CD4-positive, alpha-beta T cell treated with Interleukin-6 for 4 hours (primary cell): ENCODE measurements at regions not wholly inside any gene's neighbourhood (a gene's known extent, or its start where the extent isn't known, plus 50 kb on each side); places are given as distances from the start of the nearest gene placed in this dataset.
"Not testable (repeated sequence)": the region's sequence is repeated elsewhere in the genome, so short reads cannot be mapped to it uniquely, and the experiment has no call there.

ENCODE experiments used
- DNase-seq: peaks from one replicate; pipeline ENCODE4 v3.0.0-alpha.2; 2020; ENCODE audit warnings: mixed read lengths

GRCh38 chr5:159543326-159543725 is 213.0 kb upstream of the IL12B start:
- no peak for DNase-seq

- DNase-seq = no peak
Observed at GRCh38 chr5:159545156-159545555, 214.9 kb upstream of the IL12B start.

- DNase-seq = no peak
Observed at GRCh38 chr5:159547466-159548195, 217.3 kb upstream of the IL12B start.

GRCh38 chr5:159548517-159548916 is 218.2 kb upstream of the IL12B start:
- no peak for DNase-seq

DNA sequence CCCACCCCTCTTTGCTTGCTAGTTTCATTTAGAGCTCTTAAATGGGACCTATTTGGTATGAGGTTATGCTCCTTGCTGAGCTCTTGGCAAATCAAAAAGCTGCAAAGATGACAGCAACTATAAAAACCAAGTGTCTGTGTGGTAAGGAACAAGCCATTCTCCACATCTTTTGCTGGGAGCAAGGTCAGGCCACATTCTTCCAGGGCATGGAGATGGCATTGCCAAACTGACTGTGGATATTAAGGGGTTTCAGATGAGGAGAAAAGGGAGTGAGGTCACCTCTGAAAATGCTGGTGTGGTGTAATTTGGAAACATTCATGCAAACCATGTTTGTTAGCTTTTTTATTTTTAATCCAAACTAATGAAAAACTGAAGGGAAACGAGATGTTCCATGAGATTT is 218.8 kb upstream of the IL12B start:
- DNase-seq = no peak

- DNase-seq = no peak
Observed at GRCh38 chr5:159550951-159551350, 220.7 kb upstream of the IL12B start.

GRCh38 chr5:159552751-159553150 is 222.5 kb upstream of the IL12B start:
- DNase-seq = no peak

DNA sequence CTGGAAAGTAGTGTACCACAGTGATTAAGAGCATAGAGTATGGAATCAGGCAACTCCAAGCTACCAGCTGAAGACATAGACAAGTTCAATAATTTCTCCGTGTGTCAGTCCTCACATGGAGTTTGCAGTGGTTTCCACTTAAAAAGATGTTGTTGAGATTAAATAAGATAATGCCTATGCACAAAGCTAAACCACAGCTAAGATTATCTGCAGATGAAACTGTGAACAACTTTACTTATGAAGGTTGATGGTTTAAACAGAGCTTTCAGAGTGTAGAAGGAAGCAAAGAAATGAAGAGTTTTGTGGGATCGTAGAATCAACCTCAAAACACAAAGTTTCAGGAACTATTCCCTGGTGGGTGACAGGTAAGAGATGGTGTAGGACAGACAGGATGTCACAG is 223.5 kb upstream of the IL12B start:
- DNase-seq = no peak

DNA sequence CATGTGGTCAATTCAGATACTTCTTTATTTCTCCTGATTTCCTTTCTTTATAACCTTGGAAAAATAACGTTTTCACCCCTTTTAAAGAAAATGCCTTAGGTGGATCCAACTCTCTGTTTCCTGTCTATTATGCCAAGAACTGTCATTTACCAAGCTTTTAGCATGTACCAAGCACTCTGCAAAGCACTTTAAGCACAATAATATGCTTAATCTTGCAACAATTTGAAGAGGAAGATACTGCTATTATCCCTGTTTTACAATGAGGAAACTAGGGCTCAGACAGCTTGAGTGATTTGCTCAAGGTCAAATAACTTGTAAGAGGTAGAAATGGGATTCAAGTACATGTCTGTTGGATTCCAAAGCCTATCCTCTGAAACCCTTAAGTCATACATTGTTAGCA is 224.8 kb upstream of the IL12B start:
- no peak for DNase-seq

DNA sequence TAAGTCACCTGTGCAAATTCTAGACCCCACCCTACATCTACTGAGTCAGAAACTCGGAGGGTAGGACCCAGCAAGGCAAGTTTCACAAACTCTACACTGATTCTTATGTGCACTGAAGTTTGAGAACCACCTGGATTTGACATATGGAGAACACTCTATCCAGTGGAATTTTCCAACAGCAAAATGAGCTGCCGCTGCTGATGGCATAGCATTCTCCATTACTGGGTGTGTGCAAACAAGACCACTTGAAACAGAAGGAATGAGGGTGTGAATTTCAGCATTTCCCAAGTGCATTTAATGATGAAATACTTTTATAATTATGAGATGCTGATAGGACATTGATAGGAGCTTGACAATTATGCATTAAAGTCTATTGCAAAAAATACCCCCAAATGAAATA is 229.1 kb upstream of the IL12B start:
- DNase-seq = no peak

DNA sequence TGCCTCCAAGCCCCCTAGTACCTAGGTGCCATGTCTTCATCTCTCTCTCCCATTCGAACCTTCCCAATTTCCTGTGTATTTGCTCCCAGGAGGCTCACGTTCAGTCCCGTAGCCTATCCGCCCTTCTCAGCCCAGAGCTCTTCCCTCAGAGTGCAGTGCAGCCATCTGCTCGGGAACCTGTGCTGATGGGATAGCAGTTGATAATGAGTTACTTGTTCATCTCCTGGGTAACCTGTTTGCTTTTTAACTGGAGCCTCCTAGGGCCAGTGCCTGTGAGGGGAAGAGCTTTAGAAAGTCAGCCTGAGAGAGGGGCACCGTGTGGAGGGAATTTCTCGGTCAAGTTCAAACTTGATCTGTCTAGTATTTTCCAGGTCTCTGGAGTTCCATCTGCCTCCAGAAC is 229.8 kb upstream of the IL12B start:
- no peak for DNase-seq

GRCh38 chr5:159564031-159564430 is 233.7 kb upstream of the IL12B start:
- DNase-seq = no peak

- no peak for DNase-seq
Observed at GRCh38 chr5:159566832-159567231, 236.5 kb upstream of the IL12B start.

GRCh38 chr5:159567461-159567860 is 237.2 kb upstream of the IL12B start:
- no peak for DNase-seq

DNA sequence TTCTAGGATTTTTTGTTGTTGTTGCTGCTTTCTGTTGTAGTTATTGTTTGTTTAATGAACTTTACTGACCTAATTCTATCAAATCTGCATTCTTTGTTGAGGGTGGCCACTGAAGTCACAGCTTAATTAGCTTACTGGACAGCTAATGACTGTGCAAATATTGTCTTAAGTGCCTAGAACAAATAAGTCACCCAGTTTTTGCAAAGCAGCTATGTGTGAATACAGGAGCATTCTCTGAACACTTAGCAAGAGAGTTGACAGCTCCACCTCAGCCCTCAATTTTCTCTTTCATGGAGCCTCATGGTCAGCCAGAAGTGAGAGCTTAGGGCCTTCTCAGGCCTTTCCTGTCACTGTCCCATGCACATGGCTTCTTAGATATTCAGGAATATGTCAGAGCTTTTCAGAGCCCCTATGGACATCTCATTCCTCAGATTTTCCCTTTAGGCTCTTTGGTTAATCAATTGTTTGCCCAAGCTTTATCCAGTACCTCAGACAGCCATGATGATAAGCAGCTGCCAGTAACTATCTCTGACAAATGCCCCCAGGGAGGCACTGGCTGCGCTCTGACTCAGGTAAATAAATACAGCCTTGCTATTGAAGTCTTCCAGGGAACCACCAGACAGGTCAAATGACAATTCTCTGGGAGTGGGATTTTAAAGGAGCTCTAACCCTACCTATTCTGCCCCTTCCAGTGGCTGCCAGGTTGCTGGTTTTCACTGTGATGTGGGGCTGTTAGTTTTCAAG is 241.4 kb upstream of the IL12B start:
- no peak for DNase-seq

DNA sequence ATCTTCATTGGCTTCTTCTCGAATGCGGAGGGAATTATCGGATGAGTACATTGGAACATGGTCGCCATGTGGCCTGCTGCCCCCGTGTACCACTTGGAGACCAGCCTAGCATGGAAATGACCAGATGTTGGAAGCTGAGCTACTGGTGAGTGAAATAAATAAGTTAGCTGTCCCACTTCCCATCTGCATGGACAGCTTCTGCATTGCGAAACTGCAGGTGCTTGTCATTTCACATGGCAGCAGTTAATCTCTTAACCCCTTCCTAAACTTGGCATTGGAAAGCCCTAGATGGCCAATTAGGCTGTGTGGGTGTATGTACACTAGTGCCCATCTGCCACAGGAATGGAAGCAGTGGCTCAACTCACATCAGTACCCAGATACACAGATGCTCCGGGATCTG is 246.6 kb upstream of the IL12B start:
- no peak for DNase-seq

GRCh38 chr5:159581502-159582249 is 251.4 kb upstream of the IL12B start:
- DNase-seq = no peak

DNA sequence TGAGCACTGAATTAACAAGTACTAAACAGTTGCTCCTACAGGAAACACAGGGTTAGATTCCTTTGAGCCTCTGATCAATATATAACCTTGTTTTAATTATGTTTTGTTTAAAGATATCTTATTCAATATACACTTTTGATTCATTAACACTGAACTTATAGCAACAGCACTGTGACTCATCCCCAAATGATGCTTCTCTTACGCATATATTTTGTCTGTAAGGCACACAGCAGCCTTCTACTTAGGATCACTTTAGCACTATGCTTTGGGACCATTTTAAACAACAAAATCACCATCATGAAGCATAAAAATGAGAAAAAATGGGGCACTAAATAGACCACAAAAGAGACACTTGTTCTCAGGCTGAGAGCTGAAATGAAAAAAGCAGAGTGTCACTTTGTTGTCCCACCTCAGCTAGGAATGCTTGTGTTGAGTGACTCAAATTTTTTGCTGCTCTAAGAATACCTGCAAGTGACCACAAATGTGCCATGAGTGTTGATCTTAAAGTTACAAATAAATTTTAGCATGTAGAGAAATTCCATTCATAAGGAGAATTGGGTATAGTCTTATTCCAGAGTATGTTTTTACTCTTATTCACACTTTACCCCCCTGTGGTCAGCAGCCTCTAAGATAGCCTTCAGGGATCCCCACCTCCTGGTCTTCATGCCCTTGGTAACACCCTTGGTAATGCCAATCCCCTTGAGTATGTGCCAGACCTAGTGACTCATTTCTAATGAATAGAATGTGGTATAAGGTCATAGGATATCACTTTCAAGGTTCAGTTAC is 252.7 kb upstream of the IL12B start:
- no peak for DNase-seq

DNA sequence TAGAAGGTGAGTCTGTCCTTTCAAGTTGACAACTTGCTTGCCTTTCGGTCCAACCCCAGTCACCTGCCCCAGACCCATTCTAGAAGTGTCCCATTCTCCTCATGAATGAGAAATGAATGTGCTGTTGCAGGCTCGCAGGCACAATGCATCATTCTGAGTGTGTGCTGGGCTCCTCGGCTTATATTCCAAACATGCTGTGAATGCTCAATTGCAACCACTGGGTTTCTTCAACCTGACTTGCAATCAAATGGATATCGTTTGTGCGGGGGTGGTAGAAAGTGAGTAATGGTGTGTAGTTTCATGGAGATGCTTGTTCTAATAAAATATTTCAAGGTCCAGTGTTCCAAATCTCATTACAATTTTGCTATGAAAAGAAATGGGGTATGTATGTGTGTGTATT is 256.6 kb upstream of the IL12B start:
- no peak for DNase-seq

GRCh38 chr5:159588941-159589340 is 258.7 kb upstream of the IL12B start:
- no peak for DNase-seq

DNA sequence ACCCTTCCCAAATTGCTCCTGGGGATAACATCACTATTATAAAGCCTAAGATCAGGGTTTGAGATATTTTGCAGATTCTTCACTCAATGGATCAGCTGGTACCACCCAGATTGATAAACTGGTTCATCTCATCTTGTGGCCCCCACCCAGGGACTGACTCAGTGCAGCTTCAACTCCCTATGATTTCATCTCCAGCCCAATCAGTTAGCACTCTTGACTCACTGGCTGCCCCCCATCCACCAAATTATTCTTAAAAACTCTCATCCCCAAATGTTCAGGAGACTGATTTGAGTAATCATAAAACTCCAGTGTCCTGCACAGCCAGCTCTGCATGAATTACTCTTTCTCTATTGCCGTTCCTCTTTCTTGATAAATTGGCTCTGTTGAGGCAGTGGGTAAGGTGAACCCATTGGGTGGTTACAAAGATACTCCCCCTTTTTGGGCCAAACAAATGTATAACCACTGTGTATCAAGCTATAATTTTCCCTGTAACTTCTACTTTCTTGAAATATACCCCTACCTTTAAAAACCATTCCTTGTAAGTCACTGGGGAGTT is 263.3 kb upstream of the IL12B start:
- DNase-seq = no peak

GRCh38 chr5:159595561-159595960 is 265.3 kb upstream of the IL12B start:
- DNase-seq = not testable (repeated sequence)

DNA sequence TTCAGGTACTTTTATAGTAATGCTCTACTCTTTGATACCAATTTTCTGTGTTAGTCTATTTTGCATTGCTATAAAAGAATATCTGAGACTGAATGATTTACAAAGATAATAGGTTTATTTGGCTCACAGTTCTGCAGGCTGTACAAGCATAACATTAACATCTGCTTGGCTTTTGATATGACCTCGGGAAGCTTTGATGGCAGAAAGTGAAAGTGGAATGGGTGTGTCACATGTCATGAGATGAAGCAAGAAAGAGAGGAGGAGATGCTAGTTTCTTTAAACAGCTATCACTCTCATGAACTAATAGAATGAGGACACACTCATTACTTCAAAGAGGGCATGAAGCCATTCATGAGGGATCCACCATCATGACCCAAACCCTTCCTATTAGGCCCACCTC is 270.9 kb upstream of the IL12B start:
- DNase-seq = no peak
